IPS DF 4.7 (cell line): ENCODE measurements at regions not wholly inside any gene's neighbourhood (a gene's known extent, or its start where the extent isn't known, plus 50 kb on each side); places are given as distances from the start of the nearest gene placed in this dataset.
"Not testable (repeated sequence)": the region's sequence is repeated elsewhere in the genome, so short reads cannot be mapped to it uniquely, and the experiment has no call there.

Source experiments
- DNase-seq: peaks from one replicate; pipeline ENCODE4 v3.0.0-alpha.2; 2013; ENCODE audit warnings: low spot score; ENCODE audit errors: extremely low read depth

- no peak for DNase-seq
Observed at GRCh38 chr5:100249211-100249883, 285.8 kb upstream of the FAM174A start.

- DNase-seq, result no peak
Observed at GRCh38 chr5:100232736-100233135, 302.4 kb upstream of the FAM174A start.

- DNase-seq, result no peak
Observed at GRCh38 chr5:100188778-100189177, 346.4 kb upstream of the FAM174A start.

GRCh38 chr5:100188339-100188738 lies 346.8 kb upstream of the FAM174A start:
- DNase-seq, result no peak

- no peak for DNase-seq
Observed at GRCh38 chr5:100186181-100186580, 349.0 kb upstream of the FAM174A start.

- no peak for DNase-seq
Observed at GRCh38 chr5:100182402-100182801, 352.8 kb upstream of the FAM174A start.

GRCh38 chr5:100175346-100175745 lies 359.8 kb upstream of the FAM174A start:
- no peak for DNase-seq

GRCh38 chr5:100165309-100165708 lies 369.9 kb upstream of the FAM174A start:
- no peak for DNase-seq

GRCh38 chr5:100161868-100162267 lies 373.3 kb upstream of the FAM174A start:
- DNase-seq, result no peak

GRCh38 chr5:100157066-100157465 lies 378.1 kb upstream of the FAM174A start:
- no peak for DNase-seq

- DNase-seq, result no peak
Observed at GRCh38 chr5:100148239-100148638, 386.9 kb upstream of the FAM174A start.

GRCh38 chr5:100142607-100143006 lies 392.6 kb upstream of the FAM174A start:
- DNase-seq, result no peak

- no peak for DNase-seq
Observed at GRCh38 chr5:100131161-100131560, 404.0 kb upstream of the FAM174A start.

- no peak for DNase-seq
Observed at GRCh38 chr5:100130307-100130706, 404.9 kb upstream of the FAM174A start.

GRCh38 chr5:100119903-100120302 lies 415.3 kb upstream of the FAM174A start:
- no peak for DNase-seq

- no peak for DNase-seq
Observed at GRCh38 chr5:100110497-100110896, 424.7 kb upstream of the FAM174A start.

GRCh38 chr5:100108883-100109282 lies 426.3 kb upstream of the FAM174A start:
- DNase-seq, result no peak

- DNase-seq, result not testable (repeated sequence)
Observed at GRCh38 chr5:100103592-100104119, 431.5 kb upstream of the FAM174A start.

- not testable (repeated sequence) for DNase-seq
Observed at GRCh38 chr5:100101466-100101865, 433.7 kb upstream of the FAM174A start.

- not testable (repeated sequence) for DNase-seq
Observed at GRCh38 chr5:100096328-100096727, 438.8 kb upstream of the FAM174A start.

GRCh38 chr5:100080703-100081102 lies 454.5 kb upstream of the FAM174A start:
- not testable (repeated sequence) for DNase-seq

GRCh38 chr5:100079163-100079562 lies 456.0 kb upstream of the FAM174A start:
- DNase-seq, result not testable (repeated sequence)

GRCh38 chr5:100066020-100066419 lies 469.2 kb upstream of the FAM174A start:
- DNase-seq, result not testable (repeated sequence)
